ENCODE measurements at regions not wholly inside any gene's neighbourhood (a gene's known extent, or its start where the extent isn't known, plus 50 kb on each side); places are given as distances from the start of the nearest gene placed in this dataset.

- TF ChIP-seq CTCF (conservative IDR thresholded peaks at IDR 0.05; ENCODE audit: low read depth, low read length) (no peak), EZH2 (IDR thresholded peaks at IDR 0.05; ENCODE audit: borderline replicate concordance, low read depth, low read length, poor library complexity, severe bottlenecking) (no peak)
These were observed 365.1 kb upstream of the PRR16 start for GRCh38 chr5:120098902-120099535.
